Left cardiac atrium (tissue), 4 donors: ENCODE measurements at regions not wholly inside any gene's neighbourhood (a gene's known extent, or its start where the extent isn't known, plus 50 kb on each side); places are given as distances from the start of the nearest gene placed in this dataset.
"Not testable (repeated sequence)": the region's sequence is repeated elsewhere in the genome, so short reads cannot be mapped to it uniquely, and the experiment has no call there.

Experiments used
- ATAC-seq, 2 donors: fragments of 200-7000 bp; cut with Tn5 transposase; one replicate each; pipeline ENCODE4 v1.9.1; 2020; ENCODE audit warnings: mild to moderate bottlenecking in 2 of 2, moderate library complexity in 2 of 2
- DNase-seq: peaks from one replicate; pipeline ENCODE4 v3.0.0-alpha.2; 2020
- intact Hi-C, 2 donors: fragments of 100-400 bp; cut with DNase I; formaldehyde crosslinking; loops; one replicate each; pipeline versions ENCODE4 v1.14.1 to v1.15.1; 2022 to 2023
- donor health status: DM: no; HTN: yes; CAD: no.
- donor health status: DM: no; HTN: yes; CAD: no; lungs with severe emphysema.
- donor health status: DM: yes; HTN: yes; CAD: no.
- donor health status: Dilated cardiomyopathy.

GRCh38 chr20:12063106-12063684 lies 145.5 kb downstream of the BTBD3 start:
- no peak for DNase-seq
- ATAC-seq: no peak
- intact Hi-C loops: no loop called here

- ATAC-seq: no peak
These were observed 146.8 kb downstream of the BTBD3 start for GRCh38 chr20:12064540-12064939.

GRCh38 chr20:12067686-12068085 lies 150.0 kb downstream of the BTBD3 start:
- no peak for ATAC-seq
- no peak for DNase-seq
- intact Hi-C loops: no loop called here

More at GRCh38 chr20:12064540-12064939, 146.8 kb downstream of the BTBD3 start:
- DNase-seq: no peak
- intact Hi-C loops: no loop called here

- DNase-seq (no peak), ATAC-seq (no peak)
- intact Hi-C loops: no loop called here
These were observed 150.4 kb downstream of the BTBD3 start for GRCh38 chr20:12068121-12068520.

- DNase-seq (no peak), ATAC-seq (no peak)
- intact Hi-C loops: no loop called here
These were observed 151.5 kb downstream of the BTBD3 start for GRCh38 chr20:12069181-12069580.

GRCh38 chr20:12072221-12072953 lies 154.7 kb downstream of the BTBD3 start:
- ATAC-seq (peak in 1 of 2 donors; percentile 75), DNase-seq (no peak)
- intact Hi-C loops: no loop called here

- intact Hi-C loops: no loop called here
- DNase-seq: no peak
- no peak for ATAC-seq
These were observed 155.2 kb downstream of the BTBD3 start for GRCh38 chr20:12072954-12073264.

GRCh38 chr20:12074111-12074655 lies 156.5 kb downstream of the BTBD3 start:
- DNase-seq: no peak
- ATAC-seq: no peak
- intact Hi-C loops: no loop called here

GRCh38 chr20:12076200-12076599 lies 158.5 kb downstream of the BTBD3 start:
- DNase-seq: no peak
- intact Hi-C loops: no loop called here
- ATAC-seq: no peak

GRCh38 chr20:12077875-12078274 lies 160.2 kb downstream of the BTBD3 start:
- DNase-seq (no peak), ATAC-seq (no peak)
- intact Hi-C loops: no loop called here

GRCh38 chr20:12079490-12079889 lies 161.8 kb downstream of the BTBD3 start:
- ATAC-seq (no peak), DNase-seq (no peak)
- intact Hi-C loops: no loop called here

GRCh38 chr20:12083269-12083668 lies 165.6 kb downstream of the BTBD3 start:
- intact Hi-C loops: no loop called here
- ATAC-seq (no peak), DNase-seq (no peak)

- no peak for ATAC-seq
- intact Hi-C loops: no loop called here
These were observed 166.8 kb downstream of the BTBD3 start for GRCh38 chr20:12084482-12084881.

GRCh38 chr20:12086359-12086758 lies 168.7 kb downstream of the BTBD3 start:
- DNase-seq (no peak), ATAC-seq (no peak)
- intact Hi-C loops: no loop called here

More at GRCh38 chr20:12084482-12084881, 166.8 kb downstream of the BTBD3 start:
- no peak for DNase-seq

GRCh38 chr20:12090920-12091319 lies 173.2 kb downstream of the BTBD3 start:
- intact Hi-C loops: no loop called here
- DNase-seq (no peak), ATAC-seq (no peak)

GRCh38 chr20:12093057-12093796 lies 175.5 kb downstream of the BTBD3 start:
- no peak for DNase-seq
- ATAC-seq: no peak
- intact Hi-C loops: no loop called here

- intact Hi-C loops: not testable (repeated sequence)
These were observed 176.1 kb downstream of the BTBD3 start for GRCh38 chr20:12093797-12094190.

GRCh38 chr20:12095180-12095920 lies 177.7 kb downstream of the BTBD3 start:
- DNase-seq (no peak), ATAC-seq (no peak)
- intact Hi-C loops: no loop called here

More at GRCh38 chr20:12093797-12094190, 176.1 kb downstream of the BTBD3 start:
- not testable (repeated sequence) for ATAC-seq, DNase-seq

- ATAC-seq (no peak), DNase-seq (no peak)
- intact Hi-C loops: no loop called here
These were observed 180.7 kb downstream of the BTBD3 start for GRCh38 chr20:12098421-12098820.

GRCh38 chr20:12108846-12109245 lies 191.2 kb downstream of the BTBD3 start:
- DNase-seq: no peak
- intact Hi-C loops: no loop called here
- no peak for ATAC-seq
